Loucy (cell line): ENCODE measurements at regions not wholly inside any gene's neighbourhood (a gene's known extent, or its start where the extent isn't known, plus 50 kb on each side); places are given as distances from the start of the nearest gene placed in this dataset.

ENCODE experiments used
- H2AFZ ChIP-seq: fragments of 200-600 bp; sonication (generic); 2 replicates; pipeline ENCODE4 v1.6.0; 2016; ENCODE audit warnings: antibody characterized with exemption, mild to moderate bottlenecking, low read length, moderate library complexity
- H3F3A ChIP-seq: fragments of 200-600 bp; 2 replicates; pipeline ENCODE4 v1.6.0; 2016; ENCODE audit warnings: antibody characterized with exemption, low read depth, mild to moderate bottlenecking
- H3K27me3 ChIP-seq: fragments of 200-600 bp; sonication (generic); 2 replicates; pipeline ENCODE4 v1.6.1; 2014; ENCODE audit warnings: low read length, mild to moderate bottlenecking; ENCODE audit not compliant: insufficient read depth, poor library complexity, severe bottlenecking
- H3K36me3 ChIP-seq: fragments of 200-600 bp; sonication (generic); 2 replicates; pipeline ENCODE4 v1.6.1; 2016; ENCODE audit warnings: low read length; ENCODE audit not compliant: insufficient read depth
- H3K4me1 ChIP-seq: fragments of 200-600 bp; sonication (generic); 2 replicates; pipeline ENCODE4 v1.5.1; 2014; ENCODE audit warnings: low read length, mild to moderate bottlenecking; ENCODE audit not compliant: insufficient read depth, poor library complexity, severe bottlenecking
- H3K4me2 ChIP-seq: fragments of 200-600 bp; sonication (generic); 2 replicates; pipeline ENCODE4 v1.6.0; 2014; ENCODE audit warnings: antibody characterized with exemption, low read length, low read depth, mild to moderate bottlenecking; ENCODE audit not compliant: poor library complexity, severe bottlenecking
- H3K4me3 ChIP-seq: fragments of 200-600 bp; sonication (generic); 2 replicates; pipeline ENCODE4 v1.5.1; 2014; ENCODE audit warnings: low read length, mild to moderate bottlenecking, mixed read lengths; ENCODE audit not compliant: poor library complexity, severe bottlenecking
- H3K79me2 ChIP-seq: fragments of 200-600 bp; sonication (generic); 2 replicates; pipeline ENCODE4 v1.6.1; 2014; ENCODE audit warnings: low read length; ENCODE audit not compliant: insufficient read depth
- H3K9ac ChIP-seq: fragments of 200-600 bp; sonication (generic); 2 replicates; pipeline ENCODE4 v1.6.0; 2014; ENCODE audit warnings: mild to moderate bottlenecking, low read depth, low read length, moderate library complexity; ENCODE audit not compliant: poor library complexity, severe bottlenecking
- H3K9me2 ChIP-seq: fragments of 200-600 bp; sonication (generic); replicated peaks from 2 replicates; pipeline ENCODE4 v1.6.1; 2016; ENCODE audit warnings: low read depth, low read length, mixed read lengths
- H3K9me3 ChIP-seq: fragments of 200-600 bp; sonication (generic); 2 replicates; pipeline ENCODE4 v1.6.1; 2014; ENCODE audit warnings: mild to moderate bottlenecking, antibody characterized with exemption, low read length, low read depth; ENCODE audit not compliant: insufficient read depth
- H4K20me1 ChIP-seq: fragments of 200-600 bp; sonication (generic); 2 replicates; pipeline ENCODE4 v1.6.0; 2014; ENCODE audit warnings: antibody characterized with exemption, low read length, mild to moderate bottlenecking; ENCODE audit not compliant: insufficient read depth, poor library complexity, severe bottlenecking
- EZH2phosphoT487 ChIP-seq: fragments of 200-600 bp; IDR thresholded peaks from 2 replicates; pipeline ENCODE4 v1.6.1; 2018; ENCODE audit warnings: antibody characterized with exemption, mild to moderate bottlenecking, moderate library complexity, borderline replicate concordance
- TF ChIP-seq, protein P1 (sequence below): fragments of 200-600 bp; sonication (generic); conservative IDR thresholded peaks from 2 replicates; pipeline ENCODE4 v1.5.1; 2014; ENCODE audit warnings: mild to moderate bottlenecking, antibody characterized with exemption, low read length

DNA sequence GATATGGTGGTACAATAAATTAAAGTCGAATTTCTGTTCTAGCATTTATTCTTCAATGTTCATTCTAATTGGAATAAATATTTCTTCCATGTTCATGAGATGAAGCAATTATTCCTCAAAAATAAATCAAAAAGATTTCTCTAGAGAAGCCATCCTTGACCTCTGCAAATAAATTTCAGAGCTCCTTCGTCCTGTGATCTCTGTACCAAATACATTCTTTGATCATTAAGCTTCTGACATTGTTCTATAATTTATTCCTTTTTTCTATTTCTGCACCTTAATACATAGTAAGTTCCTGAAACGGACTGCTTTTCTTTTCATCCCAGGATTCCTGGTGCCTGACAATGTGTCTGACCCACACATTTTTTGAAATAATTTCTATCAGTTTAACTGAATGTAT, 1039.3 kb upstream of the TYRP1 start:
- TF ChIP-seq EZH2phosphoT487: no peak
- TF ChIP-seq, protein P1, sequence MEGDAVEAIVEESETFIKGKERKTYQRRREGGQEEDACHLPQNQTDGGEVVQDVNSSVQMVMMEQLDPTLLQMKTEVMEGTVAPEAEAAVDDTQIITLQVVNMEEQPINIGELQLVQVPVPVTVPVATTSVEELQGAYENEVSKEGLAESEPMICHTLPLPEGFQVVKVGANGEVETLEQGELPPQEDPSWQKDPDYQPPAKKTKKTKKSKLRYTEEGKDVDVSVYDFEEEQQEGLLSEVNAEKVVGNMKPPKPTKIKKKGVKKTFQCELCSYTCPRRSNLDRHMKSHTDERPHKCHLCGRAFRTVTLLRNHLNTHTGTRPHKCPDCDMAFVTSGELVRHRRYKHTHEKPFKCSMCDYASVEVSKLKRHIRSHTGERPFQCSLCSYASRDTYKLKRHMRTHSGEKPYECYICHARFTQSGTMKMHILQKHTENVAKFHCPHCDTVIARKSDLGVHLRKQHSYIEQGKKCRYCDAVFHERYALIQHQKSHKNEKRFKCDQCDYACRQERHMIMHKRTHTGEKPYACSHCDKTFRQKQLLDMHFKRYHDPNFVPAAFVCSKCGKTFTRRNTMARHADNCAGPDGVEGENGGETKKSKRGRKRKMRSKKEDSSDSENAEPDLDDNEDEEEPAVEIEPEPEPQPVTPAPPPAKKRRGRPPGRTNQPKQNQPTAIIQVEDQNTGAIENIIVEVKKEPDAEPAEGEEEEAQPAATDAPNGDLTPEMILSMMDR: no peak
- no peak overlapping the region for H2AFZ ChIP-seq
- H3K27me3 ChIP-seq: no peaks in the 10 kb centered on the region
- H3K9me3 ChIP-seq: no peaks in the 10 kb centered on the region
- H3K9me2 ChIP-seq: no peaks in the 10 kb centered on the region
- no peaks in the 10 kb centered on the region for H3F3A ChIP-seq
- H3K4me1 ChIP-seq: no peaks in the 10 kb centered on the region
- H3K4me2 ChIP-seq: no peak overlapping the region
- H3K9ac ChIP-seq: no peak overlapping the region
- no peaks in the 10 kb centered on the region for H3K79me2 ChIP-seq
- H3K36me3 ChIP-seq: no peaks in the 10 kb centered on the region
- no peaks in the 10 kb centered on the region for H4K20me1 ChIP-seq
- no peak overlapping the region for H3K4me3 ChIP-seq

DNA sequence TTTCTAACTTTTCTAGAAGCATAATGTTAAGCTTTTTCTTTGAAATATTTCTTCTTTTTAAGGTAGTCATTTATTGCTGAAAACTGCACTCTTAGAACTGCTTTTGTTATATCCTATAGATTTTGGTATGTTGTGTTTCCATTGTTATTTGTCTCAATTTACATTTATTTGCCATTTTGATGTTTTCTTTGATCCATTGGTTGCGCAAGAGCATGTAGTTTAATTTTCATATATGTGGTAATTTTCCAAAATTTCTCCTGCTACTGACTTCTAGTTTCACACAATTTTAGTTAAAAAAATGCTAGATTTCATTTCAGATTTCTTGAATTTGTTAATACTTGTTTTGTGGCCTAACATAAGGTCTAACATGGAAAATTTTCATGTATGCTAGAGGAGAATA, 1029.3 kb upstream of the TYRP1 start:
- H4K20me1 ChIP-seq: no peaks in the 10 kb centered on the region
- no peak overlapping the region for H2AFZ ChIP-seq
- no peaks in the 10 kb centered on the region for H3K9me3 ChIP-seq
- H3F3A ChIP-seq: no peaks in the 10 kb centered on the region
- no peaks in the 10 kb centered on the region for H3K79me2 ChIP-seq
- no peaks in the 10 kb centered on the region for H3K36me3 ChIP-seq
- no peaks in the 10 kb centered on the region for H3K27me3 ChIP-seq
- no peak overlapping the region for H3K4me2 ChIP-seq
- H3K9ac ChIP-seq: no peak overlapping the region
- H3K4me3 ChIP-seq: no peak overlapping the region
- no peaks in the 10 kb centered on the region for H3K4me1 ChIP-seq
- TF ChIP-seq, protein P1: no peak
- no peak for TF ChIP-seq EZH2phosphoT487
- no peaks in the 10 kb centered on the region for H3K9me2 ChIP-seq

DNA sequence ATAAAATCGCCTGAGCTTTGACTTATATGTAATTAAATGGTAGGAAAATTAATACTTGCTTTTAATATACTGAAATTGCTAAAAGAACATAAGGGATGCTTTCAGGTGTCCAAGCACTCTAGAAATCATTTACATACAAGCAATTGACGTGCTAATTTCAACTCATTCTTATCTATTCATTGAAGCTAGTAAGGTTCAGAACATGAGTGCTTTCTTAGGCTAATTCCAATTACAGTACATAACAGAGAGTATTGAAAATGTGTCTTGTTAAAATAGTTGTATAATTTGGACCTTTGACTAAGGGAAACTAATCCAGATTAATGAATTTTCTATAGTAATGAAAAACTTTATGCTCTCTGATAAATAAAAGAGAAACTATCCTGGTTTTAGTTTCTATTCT, 1016.4 kb upstream of the TYRP1 start:
- Histone ChIP-seq H3K27me3 (no peaks in the 10 kb centered on the region), H2AFZ (no peak overlapping the region), H3K4me1 (no peaks in the 10 kb centered on the region), H4K20me1 (no peaks in the 10 kb centered on the region), H3F3A (no peaks in the 10 kb centered on the region), H3K9me3 (no peaks in the 10 kb centered on the region), H3K9ac (no peak overlapping the region), H3K4me3 (no peak overlapping the region), H3K9me2 (no peaks in the 10 kb centered on the region), H3K4me2 (no peak overlapping the region), H3K79me2 (no peaks in the 10 kb centered on the region), H3K36me3 (no peaks in the 10 kb centered on the region)
- TF ChIP-seq EZH2phosphoT487: no peak
- TF ChIP-seq, protein P1: no peak
